ENCODE measurements at regions not wholly inside any gene's neighbourhood (a gene's known extent, or its start where the extent isn't known, plus 50 kb on each side); places are given as distances from the start of the nearest gene placed in this dataset.

DNA sequence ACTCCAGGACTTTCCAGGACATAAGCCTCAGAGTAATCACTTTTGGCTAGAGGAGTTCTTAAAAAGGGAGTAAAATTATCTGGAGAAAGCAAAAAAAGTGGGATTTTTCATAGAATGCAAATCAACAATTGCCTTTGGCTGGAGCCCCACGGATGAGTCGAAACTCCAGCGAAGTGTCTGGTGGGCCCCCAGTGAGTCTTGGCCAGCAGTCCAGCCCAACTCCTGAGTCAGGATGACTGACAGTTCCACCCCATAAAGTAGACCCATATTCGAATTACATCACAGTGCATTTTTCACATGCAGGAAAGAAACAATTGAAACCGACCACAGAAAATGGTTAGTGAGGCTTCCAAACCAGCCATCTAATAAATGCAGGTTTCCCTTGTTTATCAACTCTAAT is 265.7 kb downstream of the BCL11B start:
- TF ChIP-seq ZNF138 (CRISPR knock-in tag; conservative IDR thresholded peaks at IDR 0.05): no peak
- TF ChIP-seq NFATC4 (CRISPR knock-in tag; IDR thresholded peaks at IDR 0.05): no peak
- no peak for TF ChIP-seq MYBL2 (CRISPR knock-in tag; IDR thresholded peaks at IDR 0.05)
- TF ChIP-seq, protein P1, sequence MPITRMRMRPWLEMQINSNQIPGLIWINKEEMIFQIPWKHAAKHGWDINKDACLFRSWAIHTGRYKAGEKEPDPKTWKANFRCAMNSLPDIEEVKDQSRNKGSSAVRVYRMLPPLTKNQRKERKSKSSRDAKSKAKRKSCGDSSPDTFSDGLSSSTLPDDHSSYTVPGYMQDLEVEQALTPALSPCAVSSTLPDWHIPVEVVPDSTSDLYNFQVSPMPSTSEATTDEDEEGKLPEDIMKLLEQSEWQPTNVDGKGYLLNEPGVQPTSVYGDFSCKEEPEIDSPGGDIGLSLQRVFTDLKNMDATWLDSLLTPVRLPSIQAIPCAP (CRISPR knock-in tag; IDR thresholded peaks at IDR 0.05): no peak
- TF ChIP-seq, protein P2, sequence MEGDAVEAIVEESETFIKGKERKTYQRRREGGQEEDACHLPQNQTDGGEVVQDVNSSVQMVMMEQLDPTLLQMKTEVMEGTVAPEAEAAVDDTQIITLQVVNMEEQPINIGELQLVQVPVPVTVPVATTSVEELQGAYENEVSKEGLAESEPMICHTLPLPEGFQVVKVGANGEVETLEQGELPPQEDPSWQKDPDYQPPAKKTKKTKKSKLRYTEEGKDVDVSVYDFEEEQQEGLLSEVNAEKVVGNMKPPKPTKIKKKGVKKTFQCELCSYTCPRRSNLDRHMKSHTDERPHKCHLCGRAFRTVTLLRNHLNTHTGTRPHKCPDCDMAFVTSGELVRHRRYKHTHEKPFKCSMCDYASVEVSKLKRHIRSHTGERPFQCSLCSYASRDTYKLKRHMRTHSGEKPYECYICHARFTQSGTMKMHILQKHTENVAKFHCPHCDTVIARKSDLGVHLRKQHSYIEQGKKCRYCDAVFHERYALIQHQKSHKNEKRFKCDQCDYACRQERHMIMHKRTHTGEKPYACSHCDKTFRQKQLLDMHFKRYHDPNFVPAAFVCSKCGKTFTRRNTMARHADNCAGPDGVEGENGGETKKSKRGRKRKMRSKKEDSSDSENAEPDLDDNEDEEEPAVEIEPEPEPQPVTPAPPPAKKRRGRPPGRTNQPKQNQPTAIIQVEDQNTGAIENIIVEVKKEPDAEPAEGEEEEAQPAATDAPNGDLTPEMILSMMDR (IDR thresholded peaks at IDR 0.05): no peak
- TF ChIP-seq ZNF121 (CRISPR knock-in tag; IDR thresholded peaks at IDR 0.05): no peak
- TF ChIP-seq, protein P3, sequence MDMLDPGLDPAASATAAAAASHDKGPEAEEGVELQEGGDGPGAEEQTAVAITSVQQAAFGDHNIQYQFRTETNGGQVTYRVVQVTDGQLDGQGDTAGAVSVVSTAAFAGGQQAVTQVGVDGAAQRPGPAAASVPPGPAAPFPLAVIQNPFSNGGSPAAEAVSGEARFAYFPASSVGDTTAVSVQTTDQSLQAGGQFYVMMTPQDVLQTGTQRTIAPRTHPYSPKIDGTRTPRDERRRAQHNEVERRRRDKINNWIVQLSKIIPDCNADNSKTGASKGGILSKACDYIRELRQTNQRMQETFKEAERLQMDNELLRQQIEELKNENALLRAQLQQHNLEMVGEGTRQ (CRISPR knock-in tag; IDR thresholded peaks at IDR 0.05): no peak
- no peak for TF ChIP-seq ZNF317 (CRISPR knock-in tag; IDR thresholded peaks at IDR 0.05; ENCODE audit: borderline replicate concordance, low read depth)

Measured in WTC11 (cell line).